H9 (cell line): ENCODE measurements at regions not wholly inside any gene's neighbourhood (a gene's known extent, or its start where the extent isn't known, plus 50 kb on each side); places are given as distances from the start of the nearest gene placed in this dataset.

Source experiments
- DNase-seq: peaks from one replicate; pipeline ENCODE4 v3.0.0-alpha.2; 2017
- H2AFZ ChIP-seq: one replicate; pipeline ENCODE4 v1.6.1; 2013; ENCODE audit warnings: mild to moderate bottlenecking, low read length, control low read depth, moderate library complexity
- H2AK5ac ChIP-seq: 2 replicates; pipeline ENCODE4 v1.6.1; 2013; ENCODE audit warnings: low read length, control low read depth, mixed read lengths; ENCODE audit not compliant: insufficient read length
- H2BK120ac ChIP-seq: one replicate; pipeline ENCODE4 v1.6.1; 2013; ENCODE audit warnings: low read depth, mild to moderate bottlenecking, low read length, control low read depth, inconsistent platforms; ENCODE audit not compliant: poor library complexity, severe bottlenecking
- H2BK12ac ChIP-seq: 2 replicates; pipeline ENCODE4 v1.6.1; 2013; ENCODE audit warnings: low read length, control low read depth, mixed read lengths, low read depth; ENCODE audit not compliant: insufficient read length
- H2BK15ac ChIP-seq: 2 replicates; pipeline ENCODE4 v1.6.1; 2013; ENCODE audit warnings: low read depth, low read length, control low read depth
- H2BK20ac ChIP-seq: one replicate; pipeline ENCODE4 v1.6.1; 2013; ENCODE audit warnings: low read depth, mild to moderate bottlenecking, low read length, control low read depth, inconsistent platforms; ENCODE audit not compliant: poor library complexity, severe bottlenecking
- H2BK5ac ChIP-seq: 2 replicates; pipeline ENCODE4 v1.6.1; 2013; ENCODE audit warnings: low read length, control low read depth, mixed read lengths; ENCODE audit not compliant: insufficient read length
- H3K14ac ChIP-seq: 2 replicates; pipeline ENCODE4 v1.6.1; 2013; ENCODE audit warnings: low read length, control low read depth; ENCODE audit not compliant: insufficient read depth
- H3K18ac ChIP-seq: 2 replicates; pipeline ENCODE4 v1.6.1; 2013; ENCODE audit warnings: low read depth, mild to moderate bottlenecking, mixed read lengths, low read length, control low read depth; ENCODE audit not compliant: insufficient read length
- H3K23ac ChIP-seq: 2 replicates; pipeline ENCODE4 v1.6.1; 2013; ENCODE audit warnings: low read length, control low read depth, mixed read lengths, low read depth; ENCODE audit not compliant: insufficient read length
- H3K23me2 ChIP-seq: 2 replicates; pipeline ENCODE4 v1.6.1; 2013; ENCODE audit warnings: low read depth, mild to moderate bottlenecking, mixed read lengths, low read length, control low read depth; ENCODE audit not compliant: insufficient read length, poor library complexity, severe bottlenecking
- H3K27ac ChIP-seq: 2 replicates; pipeline ENCODE4 v1.5.1; 2013; ENCODE audit warnings: low read length, control low read depth, mixed read lengths, low read depth; ENCODE audit not compliant: insufficient read length
- H3K27me3 ChIP-seq: 2 replicates; pipeline ENCODE4 v1.6.1; 2013; ENCODE audit warnings: low read length, control low read depth, inconsistent platforms; ENCODE audit not compliant: insufficient read depth
- H3K4ac ChIP-seq: 2 replicates; pipeline ENCODE4 v1.6.1; 2013; ENCODE audit warnings: low read depth, mild to moderate bottlenecking, control low read depth, inconsistent platforms, low read length, moderate library complexity
- H3K4me1 ChIP-seq: 2 replicates; pipeline ENCODE4 v1.6.1; 2013; ENCODE audit warnings: low read length, control low read depth, inconsistent platforms; ENCODE audit not compliant: insufficient read depth
- H3K4me2 ChIP-seq: 2 replicates; pipeline ENCODE4 v1.6.1; 2013; ENCODE audit warnings: low read length, control low read depth, mixed read lengths; ENCODE audit not compliant: insufficient read length, insufficient read depth
- H3K56ac ChIP-seq: 2 replicates; pipeline ENCODE4 v1.6.1; 2013; ENCODE audit warnings: low read depth, mild to moderate bottlenecking, mixed read lengths, low read length, control low read depth; ENCODE audit not compliant: insufficient read length
- H3K79me1 ChIP-seq: 2 replicates; pipeline ENCODE4 v1.6.1; 2013; ENCODE audit warnings: low read depth, mild to moderate bottlenecking, moderate library complexity, low read length, control low read depth, inconsistent platforms; ENCODE audit not compliant: insufficient read depth, poor library complexity, severe bottlenecking
- H3K79me2 ChIP-seq: 2 replicates; pipeline ENCODE4 v1.6.1; 2013; ENCODE audit warnings: low read length, control low read depth, inconsistent platforms; ENCODE audit not compliant: insufficient read depth
- H3K9ac ChIP-seq: 2 replicates; pipeline ENCODE4 v1.6.1; 2013; ENCODE audit warnings: low read length, control low read depth, mixed read lengths; ENCODE audit not compliant: insufficient read length; ENCODE audit errors: extremely low read depth
- H3K9me3 ChIP-seq: one replicate; pipeline ENCODE4 v1.6.1; 2013; ENCODE audit warnings: low read depth, low read length, inconsistent platforms; ENCODE audit not compliant: control insufficient read depth
- H3T11ph ChIP-seq: one replicate; pipeline ENCODE4 v1.6.1; 2013; ENCODE audit warnings: mild to moderate bottlenecking, low read length, control low read depth, inconsistent platforms
- H4K20me1 ChIP-seq: one replicate; pipeline ENCODE4 v1.6.1; 2013; ENCODE audit not compliant: control insufficient read depth, insufficient read length, insufficient read depth
- H4K5ac ChIP-seq: 2 replicates; pipeline ENCODE4 v1.6.1; 2013; ENCODE audit warnings: low read depth, mild to moderate bottlenecking, mixed read lengths, low read length, control low read depth; ENCODE audit not compliant: insufficient read length
- H4K8ac ChIP-seq: replicated peaks from 2 replicates; pipeline ENCODE4 v1.6.1; 2013; ENCODE audit warnings: low read length, control low read depth, mixed read lengths, low read depth; ENCODE audit not compliant: insufficient read length
- H4K91ac ChIP-seq: 2 replicates; pipeline ENCODE4 v1.6.1; 2013; ENCODE audit warnings: low read depth, mild to moderate bottlenecking, moderate library complexity, mixed read lengths, low read length, control low read depth; ENCODE audit not compliant: insufficient read length
- H3K27ac Mint-ChIP-seq, 3 experiments: 2 replicates in 2 of 3; 3 replicates in 1 of 3; pipeline ENCODE4 v1.8.0; 2020 to 2021; ENCODE audit warnings: mixed read lengths in 3 of 3, mild to moderate bottlenecking in 1 of 3, moderate library complexity in 1 of 3
- H3K27me3 Mint-ChIP-seq: 2 replicates; pipeline ENCODE4 v1.8.0; 2021; ENCODE audit warnings: low read depth, mild to moderate bottlenecking, moderate library complexity, mixed read lengths
- H3K36me3 Mint-ChIP-seq, 3 experiments: 2 replicates in 2 of 3; 3 replicates in 1 of 3; pipeline ENCODE4 v1.8.0; 2020 to 2021; ENCODE audit warnings: low read depth in 3 of 3, mixed read lengths in 3 of 3; ENCODE audit not compliant: insufficient read depth in 1 of 3
- H3K4me1 Mint-ChIP-seq, 2 experiments: 2 replicates each; pipeline ENCODE4 v1.8.0; 2020; ENCODE audit warnings: mixed read lengths in 2 of 2
- H3K4me3 Mint-ChIP-seq, 2 experiments: 2 replicates in 1 of 2; 3 replicates in 1 of 2; pipeline ENCODE4 v1.8.0; 2020 to 2021; ENCODE audit warnings: mild to moderate bottlenecking in 2 of 2, mixed read lengths in 2 of 2, moderate library complexity in 1 of 2
- H3K9me3 Mint-ChIP-seq, 2 experiments: 2 replicates in 1 of 2; 3 replicates in 1 of 2; pipeline ENCODE4 v1.8.0; 2020; ENCODE audit warnings: mild to moderate bottlenecking in 2 of 2, mixed read lengths in 2 of 2, moderate library complexity in 1 of 2
- CTCF ChIP-seq: fragments of 200-600 bp; sonication (generic); conservative IDR thresholded peaks from 3 replicates; pipeline ENCODE4 v1.8.0; 2021; ENCODE audit warnings: antibody characterized with exemption, mild to moderate bottlenecking
- WGBS: extraction: QIAGEN DNeasy Blood & Tissue Kit; methylation state at CpG from one replicate; pipeline ENCODE4 v1.1.7; 2013; ENCODE audit warnings: missing lambda C conversion rate, low lambda C conversion rate, mixed read lengths; ENCODE audit not compliant: insufficient read length; ENCODE audit errors: extremely low coverage; 5-methylcytosine and 5-hydroxymethylcytosine counted together

GRCh38 chr3:94737116-94737515 lies 674.3 kb downstream of the NSUN3 start:
- no peak for TF ChIP-seq CTCF

More at GRCh38 chr3:94737116-94737515, 674.3 kb downstream of the NSUN3 start:
- Histone ChIP-seq H4K5ac (no peak overlapping the region), H2BK120ac (no peak overlapping the region), H2BK5ac (no peak overlapping the region), H3K27me3 (no peaks in the 10 kb centered on the region), H3K56ac (no peak overlapping the region), H3K18ac (no peak overlapping the region), H2AFZ (no peak overlapping the region), H2BK12ac (no peak overlapping the region), H4K91ac (no peak overlapping the region), H3T11ph (no peak overlapping the region), H2BK15ac (no peak overlapping the region), H3K9ac (no peak overlapping the region), H3K14ac (no peak overlapping the region), H3K4ac (no peak overlapping the region), H3K9me3 (no peaks in the 10 kb centered on the region), H3K4me1 (no peaks in the 10 kb centered on the region), H3K79me2 (no peaks in the 10 kb centered on the region), H2BK20ac (no peak overlapping the region), H3K79me1 (no peaks in the 10 kb centered on the region), H3K23ac (no peak overlapping the region), H3K23me2 (no peaks in the 10 kb centered on the region), H4K8ac (no peak overlapping the region), H4K20me1 (no peaks in the 10 kb centered on the region), H3K4me2 (no peak overlapping the region), H3K27ac (no peak overlapping the region), H2AK5ac (no peak overlapping the region)
- Mint-ChIP-seq H3K4me3 (no peak overlapping the region), H3K27ac (no peak overlapping the region), H3K4me1 (no peaks in the 10 kb centered on the region), H3K27me3 (peaks cover 13% of the 10 kb centered on the region), H3K9me3 (peaks cover 1 to 2% of the 10 kb centered on the region in 2 experiments; a peak in 3 of 5 replicates), H3K36me3 (peaks cover 0 to 1% (median 0%) of the 10 kb centered on the region in 3 experiments; a peak in 1 of 7 replicates)
- no peak for DNase-seq
- no CpG with 5 or more reads among the region's 2 CpGs for WGBS
